Left ventricle myocardium inferior (tissue), 1 donor: ENCODE measurements at regions not wholly inside any gene's neighbourhood (a gene's known extent, or its start where the extent isn't known, plus 50 kb on each side); places are given as distances from the start of the nearest gene placed in this dataset.
"Not testable (repeated sequence)": the region's sequence is repeated elsewhere in the genome, so short reads cannot be mapped to it uniquely, and the experiment has no call there.

ENCODE experiments used
- DNase-seq: peaks from one replicate; pipeline ENCODE4 v3.0.0-alpha.2; 2020
- H3K27ac ChIP-seq: fragments of 200-600 bp; replicated peaks from 2 replicates; pipeline ENCODE4 v1.8.0; 2021
- H3K27me3 ChIP-seq: fragments of 200-600 bp; 2 replicates; pipeline ENCODE4 v1.8.0; 2021; ENCODE audit warnings: low read depth
- H3K36me3 ChIP-seq: fragments of 200-600 bp; 2 replicates; pipeline ENCODE4 v1.8.0; 2021
- H3K4me1 ChIP-seq: fragments of 200-600 bp; 2 replicates; pipeline ENCODE4 v1.8.0; 2021
- H3K4me3 ChIP-seq: fragments of 200-600 bp; 2 replicates; pipeline ENCODE4 v1.8.0; 2021; ENCODE audit warnings: mild to moderate bottlenecking, moderate library complexity
- H3K9me3 ChIP-seq: fragments of 200-600 bp; replicated peaks from 2 replicates; pipeline ENCODE4 v1.8.0; 2021
- CTCF ChIP-seq: fragments of 200-600 bp; IDR thresholded peaks from 2 replicates; pipeline ENCODE4 v1.8.0; 2021; ENCODE audit warnings: antibody characterized with exemption, mild to moderate bottlenecking, borderline replicate concordance
- intact Hi-C: fragments of 100-400 bp; cut with micrococcal nuclease; formaldehyde crosslinking; loops from one replicate; pipeline ENCODE4 v1.11.0; 2022
- donor health status: DM: no; HTN: yes; CAD: no; lungs with severe emphysema.

DNA sequence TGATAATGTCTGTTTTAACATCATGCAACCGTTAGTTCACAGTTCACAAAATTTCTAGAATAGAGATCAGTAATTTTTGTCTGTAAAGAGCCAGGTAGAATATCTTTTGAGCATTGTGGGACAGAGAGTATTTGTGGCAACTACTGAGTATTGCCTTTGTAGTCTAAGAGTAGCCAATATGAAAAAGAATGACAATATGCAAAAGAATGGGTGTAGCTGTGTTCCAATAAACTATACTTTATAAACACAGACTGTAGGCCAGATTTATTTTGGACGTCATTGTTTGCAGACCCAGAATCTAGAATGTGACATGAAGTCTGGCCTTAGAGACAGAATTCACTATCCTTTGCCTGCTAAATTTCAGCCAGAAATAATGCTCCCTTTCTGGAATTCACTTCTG is 694.1 kb upstream of the MMS22L start:
- no peaks in the 10 kb centered on the region for H3K27me3 ChIP-seq
- DNase-seq: no peak
- H3K4me3 ChIP-seq: no peak overlapping the region
- TF ChIP-seq CTCF: no peak
- H3K4me1 ChIP-seq: no peaks in the 10 kb centered on the region
- no peaks in the 10 kb centered on the region for H3K36me3 ChIP-seq
- H3K9me3 ChIP-seq: no peaks in the 10 kb centered on the region
- intact Hi-C loops: no loop called here
- no peak overlapping the region for H3K27ac ChIP-seq

DNA sequence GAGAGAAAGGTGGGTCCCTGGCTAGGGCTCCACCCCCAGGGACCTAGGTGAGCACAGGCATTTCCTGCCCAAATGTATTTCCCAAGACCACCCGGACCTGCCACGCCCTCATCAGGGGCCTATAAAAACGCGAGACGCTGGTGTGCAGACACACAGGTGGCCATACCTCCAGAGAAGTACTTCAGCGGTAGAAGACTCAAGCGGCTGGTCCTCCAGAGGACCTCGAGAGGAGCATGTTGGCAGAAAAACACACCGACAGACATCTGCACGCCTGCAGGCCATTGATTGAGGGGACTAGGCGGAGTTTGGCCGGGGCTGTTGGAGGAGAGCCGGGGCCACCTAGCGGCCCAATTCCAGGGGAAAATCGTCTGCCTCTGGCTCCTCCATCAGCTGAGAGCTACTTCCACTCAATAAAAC is 695.8 kb upstream of the MMS22L start:
- Histone ChIP-seq H3K27me3 (no peaks in the 10 kb centered on the region), H3K36me3 (no peaks in the 10 kb centered on the region), H3K4me1 (no peaks in the 10 kb centered on the region), H3K4me3 (no peak overlapping the region), H3K9me3 (no peaks in the 10 kb centered on the region), H3K27ac (no peak overlapping the region)
- no peak for DNase-seq
- intact Hi-C loops: no loop called here
- TF ChIP-seq CTCF: no peak

GRCh38 chr6:97979285-97979684 is 696.3 kb upstream of the MMS22L start:
- H3K27me3 ChIP-seq, DNase-seq, H3K9me3 ChIP-seq, H3K4me3 ChIP-seq, H3K36me3 ChIP-seq, H3K27ac ChIP-seq, H3K4me1 ChIP-seq, intact Hi-C loops: not testable (repeated sequence)

DNA sequence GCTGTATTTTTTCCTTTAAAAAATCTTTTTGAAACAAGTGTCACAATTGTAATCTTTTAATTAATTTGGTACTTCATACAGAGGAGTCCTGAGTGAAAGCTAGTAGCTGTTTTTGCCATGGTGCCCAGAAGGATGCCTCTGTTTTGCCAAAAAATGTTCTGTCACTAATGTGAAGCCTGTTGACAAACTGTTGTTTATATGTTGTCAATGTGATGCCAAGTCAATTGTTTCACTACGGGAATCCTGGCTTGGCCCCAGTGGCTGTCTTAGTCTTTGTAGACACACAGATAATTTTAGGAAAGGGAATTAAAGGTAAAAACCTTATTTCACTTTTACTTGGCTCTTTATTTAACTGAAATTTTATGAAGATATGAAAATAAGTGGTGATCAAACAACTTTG is 706.4 kb upstream of the MMS22L start:
- Histone ChIP-seq H3K4me1 (no peaks in the 10 kb centered on the region), H3K9me3 (no peaks in the 10 kb centered on the region), H3K36me3 (no peaks in the 10 kb centered on the region), H3K4me3 (no peak overlapping the region), H3K27ac (no peak overlapping the region), H3K27me3 (no peaks in the 10 kb centered on the region)
- intact Hi-C loops: no loop called here
- DNase-seq: no peak
- no peak for TF ChIP-seq CTCF

DNA sequence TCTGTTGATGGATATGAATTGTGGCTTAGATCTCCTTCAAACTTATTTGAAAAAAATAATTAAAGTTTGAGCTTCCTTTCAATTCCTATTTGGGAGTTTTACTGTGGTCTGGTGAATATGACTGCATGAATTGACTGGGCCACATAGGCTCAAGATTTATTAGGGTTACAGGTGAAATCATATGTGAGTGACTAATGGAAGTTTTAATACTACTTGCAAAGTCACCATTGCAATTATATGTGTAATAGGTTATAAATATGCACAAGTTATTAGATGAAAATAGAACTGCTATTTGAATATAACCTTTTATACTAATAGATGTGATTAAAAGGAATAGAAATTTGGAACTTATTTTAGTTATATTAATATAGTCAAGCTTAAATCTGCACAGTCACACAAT is 712.1 kb upstream of the MMS22L start:
- no peaks in the 10 kb centered on the region for H3K27me3 ChIP-seq
- H3K9me3 ChIP-seq: no peaks in the 10 kb centered on the region
- no peaks in the 10 kb centered on the region for H3K4me1 ChIP-seq
- no peak overlapping the region for H3K4me3 ChIP-seq
- no peak overlapping the region for H3K27ac ChIP-seq
- intact Hi-C loops: no loop called here
- TF ChIP-seq CTCF: no peak
- no peaks in the 10 kb centered on the region for H3K36me3 ChIP-seq
- no peak for DNase-seq

DNA sequence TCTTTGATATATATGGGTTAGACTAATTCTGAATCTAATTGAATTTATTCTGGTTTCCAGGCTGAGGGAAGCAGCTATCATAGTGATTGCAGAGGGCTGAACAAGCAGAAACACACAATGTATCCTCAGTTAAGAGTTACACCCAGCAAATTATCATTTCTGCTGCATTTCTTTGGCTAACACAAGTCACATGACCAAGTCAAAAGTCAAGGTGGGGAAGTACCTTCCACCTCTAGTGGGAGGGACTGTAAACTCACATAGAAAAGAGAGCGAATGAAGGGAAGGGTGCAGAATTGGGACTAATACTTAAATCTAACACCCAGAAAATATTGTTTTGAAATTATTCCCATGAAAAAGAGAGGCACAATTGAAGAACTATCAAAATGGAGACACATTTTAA is 719.7 kb upstream of the MMS22L start:
- Histone ChIP-seq H3K4me1 (no peaks in the 10 kb centered on the region), H3K4me3 (no peak overlapping the region), H3K9me3 (no peaks in the 10 kb centered on the region), H3K27ac (no peak overlapping the region), H3K27me3 (no peaks in the 10 kb centered on the region), H3K36me3 (no peaks in the 10 kb centered on the region)
- TF ChIP-seq CTCF: no peak
- no peak for DNase-seq
- intact Hi-C loops: no loop called here
